Neural progenitor cell (in vitro differentiated cells): ENCODE measurements at regions not wholly inside any gene's neighbourhood (a gene's known extent, or its start where the extent isn't known, plus 50 kb on each side); places are given as distances from the start of the nearest gene placed in this dataset.
"Not testable (repeated sequence)": the region's sequence is repeated elsewhere in the genome, so short reads cannot be mapped to it uniquely, and the experiment has no call there.

Source experiments
- DNase-seq: peaks from one replicate; pipeline ENCODE4 v3.0.0-alpha.2; 2016; ENCODE audit warnings: low spot score
- H2AFZ ChIP-seq: fragments of 200-600 bp; sonication (generic); replicated peaks from 2 replicates; pipeline ENCODE4 v1.6.1; 2016; ENCODE audit warnings: antibody characterized with exemption
- H3F3A ChIP-seq: fragments of 200-600 bp; sonication (generic); 2 replicates; pipeline ENCODE4 v1.6.1; 2016; ENCODE audit warnings: antibody characterized with exemption, low read depth
- H3K27ac ChIP-seq: fragments of 200-600 bp; sonication (generic); 2 replicates; pipeline ENCODE4 v1.5.1; 2016; ENCODE audit warnings: mild to moderate bottlenecking
- H3K27me3 ChIP-seq: fragments of 200-600 bp; sonication (generic); 2 replicates; pipeline ENCODE4 v1.6.1; 2016; ENCODE audit warnings: mild to moderate bottlenecking, moderate library complexity
- H3K36me3 ChIP-seq: fragments of 200-600 bp; sonication (generic); 2 replicates; pipeline ENCODE4 v1.5.1; 2016
- H3K4me1 ChIP-seq: fragments of 200-600 bp; sonication (generic); 2 replicates; pipeline ENCODE4 v1.6.1; 2016; ENCODE audit warnings: mixed run types
- H3K4me2 ChIP-seq: fragments of 200-600 bp; sonication (generic); 2 replicates; pipeline ENCODE4 v1.6.1; 2016
- H3K4me3 ChIP-seq: fragments of 200-600 bp; sonication (generic); 2 replicates; pipeline ENCODE4 v1.5.1; 2016
- H3K79me2 ChIP-seq: fragments of 200-600 bp; sonication (generic); 2 replicates; pipeline ENCODE4 v1.6.1; 2016; ENCODE audit warnings: low read depth
- H3K9ac ChIP-seq: fragments of 200-600 bp; sonication (generic); 2 replicates; pipeline ENCODE4 v1.6.1; 2016
- H3K9me3 ChIP-seq: fragments of 200-600 bp; sonication (generic); 2 replicates; pipeline ENCODE4 v1.5.1; 2016; ENCODE audit warnings: low read depth
- H4K20me1 ChIP-seq: fragments of 200-600 bp; sonication (generic); 2 replicates; pipeline ENCODE4 v1.6.1; 2016; ENCODE audit warnings: low read depth
- H3K27ac Mint-ChIP-seq: 3 replicates; pipeline ENCODE4 v1.8.0; 2021; ENCODE audit warnings: mixed read lengths
- H3K27me3 Mint-ChIP-seq: 2 replicates; pipeline ENCODE4 v1.8.0; 2022; ENCODE audit warnings: low read depth, mild to moderate bottlenecking, inconsistent platforms, moderate library complexity, mixed read lengths; ENCODE audit not compliant: insufficient read depth
- H3K36me3 Mint-ChIP-seq: 3 replicates; pipeline ENCODE4 v1.8.0; 2021; ENCODE audit warnings: mixed read lengths
- H3K4me1 Mint-ChIP-seq: 3 replicates; pipeline ENCODE4 v1.8.0; 2021; ENCODE audit warnings: mixed read lengths
- H3K4me3 Mint-ChIP-seq: 3 replicates; pipeline ENCODE4 v1.8.0; 2021; ENCODE audit warnings: mild to moderate bottlenecking, moderate library complexity, mixed read lengths
- H3K9me3 Mint-ChIP-seq: 3 replicates; pipeline ENCODE4 v1.8.0; 2020; ENCODE audit warnings: mixed read lengths
- CTCF ChIP-seq: fragments of 200-600 bp; sonication (generic); IDR thresholded peaks from 2 replicates; pipeline ENCODE4 v1.5.1; 2017; ENCODE audit warnings: antibody characterized with exemption, mild to moderate bottlenecking
- EZH2 ChIP-seq: fragments of 200-600 bp; sonication (generic); IDR thresholded peaks from 2 replicates; pipeline ENCODE4 v1.6.1; 2017; ENCODE audit warnings: antibody characterized with exemption, mild to moderate bottlenecking, moderate library complexity
- EZH2phosphoT487 ChIP-seq: fragments of 200-600 bp; sonication (generic); IDR thresholded peaks from 2 replicates; pipeline ENCODE4 v1.6.1; 2017; ENCODE audit warnings: antibody characterized with exemption

- H3K36me3 ChIP-seq, result no peaks in the 10 kb centered on the region
- H3K27ac ChIP-seq, result no peak overlapping the region
- no peak for TF ChIP-seq EZH2
- TF ChIP-seq CTCF, result no peak
- no peak for TF ChIP-seq EZH2phosphoT487
- H2AFZ ChIP-seq, result no peak overlapping the region
- H3K27me3 ChIP-seq, result no peaks in the 10 kb centered on the region
- no peaks in the 10 kb centered on the region for H3K79me2 ChIP-seq
- DNase-seq, result no peak
- Mint-ChIP-seq H3K36me3 (no peaks in the 10 kb centered on the region), H3K27ac (no peak overlapping the region), H3K4me3 (no peak overlapping the region), H3K27me3 (no peaks in the 10 kb centered on the region), H3K4me1 (peaks cover 4% of the 10 kb centered on the region), H3K9me3 (no peaks in the 10 kb centered on the region)
- H4K20me1 ChIP-seq, result no peaks in the 10 kb centered on the region
- H3K9me3 ChIP-seq, result no peaks in the 10 kb centered on the region
- no peak overlapping the region for H3K4me2 ChIP-seq
- no peaks in the 10 kb centered on the region for H3K4me1 ChIP-seq
- no peaks in the 10 kb centered on the region for H3F3A ChIP-seq
- no peak overlapping the region for H3K4me3 ChIP-seq
- H3K9ac ChIP-seq, result no peak overlapping the region
Observed at GRCh38 chr1:121594096-121594495, 409.3 kb downstream of the SRGAP2C start.

GRCh38 chr1:121595089-121595488 lies 410.3 kb downstream of the SRGAP2C start:
- no peaks in the 10 kb centered on the region for H3K36me3 ChIP-seq
- no peak overlapping the region for H3K27ac ChIP-seq
- H4K20me1 ChIP-seq, result no peaks in the 10 kb centered on the region
- peaks cover 4% of the 10 kb centered on the region for H3K4me1 Mint-ChIP-seq
- no peak overlapping the region for H3K27ac Mint-ChIP-seq
- DNase-seq, result no peak
- no peaks in the 10 kb centered on the region for H3K9me3 ChIP-seq
- H3K79me2 ChIP-seq, result no peaks in the 10 kb centered on the region
- H3K4me3 Mint-ChIP-seq, result no peak overlapping the region
- TF ChIP-seq CTCF, result no peak
- TF ChIP-seq EZH2, result no peak
- TF ChIP-seq EZH2phosphoT487, result no peak
- H3K4me2 ChIP-seq, result no peak overlapping the region
- no peak overlapping the region for H2AFZ ChIP-seq
- no peaks in the 10 kb centered on the region for H3K27me3 ChIP-seq
- H3K9me3 Mint-ChIP-seq, result no peaks in the 10 kb centered on the region
- H3K36me3 Mint-ChIP-seq, result no peaks in the 10 kb centered on the region
- H3K4me1 ChIP-seq, result no peaks in the 10 kb centered on the region
- no peaks in the 10 kb centered on the region for H3F3A ChIP-seq
- H3K4me3 ChIP-seq, result no peak overlapping the region
- H3K27me3 Mint-ChIP-seq, result no peaks in the 10 kb centered on the region
- no peak overlapping the region for H3K9ac ChIP-seq

- H2AFZ ChIP-seq, H3K9ac ChIP-seq, H3K27ac ChIP-seq, DNase-seq, H3K9me3 ChIP-seq, H3K4me2 ChIP-seq, H4K20me1 ChIP-seq, H3K27me3 ChIP-seq, H3K36me3 ChIP-seq, H3K4me1 ChIP-seq, H3K4me1 Mint-ChIP-seq, H3K79me2 ChIP-seq, H3K4me3 ChIP-seq, H3K4me3 Mint-ChIP-seq, H3K27me3 Mint-ChIP-seq, H3K27ac Mint-ChIP-seq, H3F3A ChIP-seq, H3K36me3 Mint-ChIP-seq: not testable (repeated sequence)
- peaks cover 15% of the 10 kb centered on the region for H3K9me3 Mint-ChIP-seq
Observed at GRCh38 chr1:121604843-121605444, 420.2 kb downstream of the SRGAP2C start.

DNA sequence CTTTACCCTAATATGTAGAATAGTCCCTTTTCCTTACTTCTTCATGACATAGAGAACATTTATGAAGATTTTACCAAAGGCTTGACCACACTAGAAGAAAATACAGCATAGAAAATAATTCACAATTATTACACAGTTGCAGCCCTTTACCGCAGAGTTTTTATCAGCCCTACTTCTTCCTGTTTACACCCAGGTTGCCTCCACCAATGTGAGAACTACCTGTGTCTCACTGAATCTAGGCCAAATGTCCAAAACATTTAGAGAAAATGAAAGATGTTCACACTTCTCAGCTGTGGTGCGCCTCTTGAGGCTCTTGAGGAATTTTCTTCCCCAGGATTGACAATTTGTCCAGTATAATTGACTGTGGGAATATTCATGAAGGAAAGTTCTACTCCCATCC lies 422.7 kb downstream of the SRGAP2C start:
- not testable (repeated sequence) for H3K4me1 Mint-ChIP-seq

More for the DNA sequence above, 422.7 kb downstream of the SRGAP2C start:
- not testable (repeated sequence) for H3K27ac Mint-ChIP-seq, H3K9ac ChIP-seq, H3K4me3 Mint-ChIP-seq, H3K4me2 ChIP-seq, H3K79me2 ChIP-seq, H3K27me3 ChIP-seq, DNase-seq, H3K4me3 ChIP-seq, H3K27me3 Mint-ChIP-seq, H3K9me3 Mint-ChIP-seq, H2AFZ ChIP-seq, H3K36me3 ChIP-seq, H4K20me1 ChIP-seq, H3K4me1 ChIP-seq, H3K9me3 ChIP-seq, H3F3A ChIP-seq, H3K27ac ChIP-seq, H3K36me3 Mint-ChIP-seq
